Lower leg skin (tissue), 3 donors: ENCODE measurements at regions not wholly inside any gene's neighbourhood (a gene's known extent, or its start where the extent isn't known, plus 50 kb on each side); places are given as distances from the start of the nearest gene placed in this dataset.
"Not testable (repeated sequence)": the region's sequence is repeated elsewhere in the genome, so short reads cannot be mapped to it uniquely, and the experiment has no call there.

ENCODE experiments used
- CTCF ChIP-seq, 3 donors: fragments of 450-650 bp; IDR thresholded peaks; one replicate each; pipeline ENCODE4 v1.5.1; 2016; ENCODE audit warnings: antibody characterized with exemption in 3 of 3, mild to moderate bottlenecking in 3 of 3, moderate library complexity in 2 of 3
- POLR2A ChIP-seq, 2 donors: fragments of 450-650 bp; IDR thresholded peaks; one replicate each; pipeline ENCODE4 v1.6.1; 2016 to 2017; ENCODE audit warnings: antibody characterized with exemption in 2 of 2, mild to moderate bottlenecking in 1 of 2, moderate library complexity in 1 of 2

- TF ChIP-seq CTCF, POLR2A (IDR thresholded peaks at IDR 0.05): not testable (repeated sequence)
These were observed 296.3 kb downstream of the BCL2L11 start for GRCh38 chr2:111417026-111417425.
